ENCODE measurements at regions not wholly inside any gene's neighbourhood (a gene's known extent, or its start where the extent isn't known, plus 50 kb on each side); places are given as distances from the start of the nearest gene placed in this dataset.

DNA sequence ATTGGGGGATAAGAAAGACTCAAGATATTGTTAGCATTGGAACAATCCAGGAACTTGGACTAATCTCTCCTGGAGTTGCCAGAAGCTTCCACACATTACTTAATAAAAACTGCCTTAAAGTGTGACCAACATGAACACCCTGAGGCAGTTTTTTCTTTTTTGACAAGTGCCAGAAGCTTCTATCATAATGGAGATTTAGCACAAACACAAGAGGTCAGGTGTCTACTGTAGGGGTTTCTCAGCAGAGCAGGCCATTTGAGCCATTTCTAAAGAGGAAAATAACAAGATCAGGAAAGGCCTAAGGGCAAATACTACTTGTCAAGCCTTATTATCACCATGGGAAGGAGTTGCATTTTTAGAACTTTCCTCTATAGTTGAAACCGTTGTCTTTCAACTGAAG is 361.5 kb downstream of the EPM2A start:
- TF ChIP-seq CTCF (IDR thresholded peaks at IDR 0.05), result no peak
- no peak for TF ChIP-seq POLR2A (IDR thresholded peaks at IDR 0.05)
